Activated naive CD4-positive, alpha-beta T cell treated with anti-CD3 and anti-CD28 coated beads, Interleukin-2, amount 50 U/mL, for 16 hours (primary cell): ENCODE measurements at regions not wholly inside any gene's neighbourhood (a gene's known extent, or its start where the extent isn't known, plus 50 kb on each side); places are given as distances from the start of the nearest gene placed in this dataset.
A peak's percentile ranks its signal among the peaks of the same experiment; 100 is the strongest.

Experiments
- DNase-seq: peaks from one replicate; pipeline ENCODE4 v3.0.0-alpha.2; 2020

- DNase-seq: no peak
Observed at GRCh38 chr14:89743828-89744227, 210.7 kb downstream of the EFCAB11 start.

- no peak for DNase-seq
Observed at GRCh38 chr14:89740241-89740640, 214.3 kb downstream of the EFCAB11 start.

- DNase-seq: no peak
Observed at GRCh38 chr14:89736881-89737280, 217.6 kb downstream of the EFCAB11 start.

GRCh38 chr14:89731396-89731933, 223.1 kb downstream of the EFCAB11 start:
- DNase-seq: no peak

GRCh38 chr14:89730687-89731086, 223.8 kb downstream of the EFCAB11 start:
- DNase-seq: no peak

GRCh38 chr14:89728964-89729363, 225.6 kb downstream of the EFCAB11 start:
- DNase-seq: no peak

- peak; percentile 39 for DNase-seq
Observed at GRCh38 chr14:89726226-89726625, 228.3 kb downstream of the EFCAB11 start.

GRCh38 chr14:89724628-89724960, 229.9 kb downstream of the EFCAB11 start:
- DNase-seq: no peak

GRCh38 chr14:89723930-89724627, 230.5 kb downstream of the EFCAB11 start:
- DNase-seq: no peak

- DNase-seq: no peak
Observed at GRCh38 chr14:89721956-89722355, 232.6 kb downstream of the EFCAB11 start.

- peak; percentile 43 for DNase-seq
Observed at GRCh38 chr14:89720741-89721729, 233.5 kb downstream of the EFCAB11 start.

- no peak for DNase-seq
Observed at GRCh38 chr14:89720076-89720687, 234.3 kb downstream of the EFCAB11 start.

- no peak for DNase-seq
Observed at GRCh38 chr14:89719366-89720075, 235.0 kb downstream of the EFCAB11 start.

GRCh38 chr14:89708982-89709625, 245.4 kb downstream of the EFCAB11 start:
- no peak for DNase-seq

- no peak for DNase-seq
Observed at GRCh38 chr14:89707086-89707485, 247.4 kb downstream of the EFCAB11 start.

GRCh38 chr14:89702876-89703200, 251.7 kb downstream of the EFCAB11 start:
- no peak for DNase-seq

GRCh38 chr14:89702073-89702875, 252.3 kb downstream of the EFCAB11 start:
- no peak for DNase-seq

GRCh38 chr14:89701211-89702043, 253.1 kb downstream of the EFCAB11 start:
- peak; percentile 83 for DNase-seq

GRCh38 chr14:89700801-89701200, 253.7 kb downstream of the EFCAB11 start:
- no peak for DNase-seq

GRCh38 chr14:89699071-89699470, 255.5 kb downstream of the EFCAB11 start:
- no peak for DNase-seq
